AG10803 (cell line): ENCODE measurements at regions not wholly inside any gene's neighbourhood (a gene's known extent, or its start where the extent isn't known, plus 50 kb on each side); places are given as distances from the start of the nearest gene placed in this dataset.

Source experiments
- DNase-seq: peaks from one replicate; pipeline ENCODE4 v3.0.0; 2010; ENCODE audit warnings: low read depth
- H3K4me3 ChIP-seq: 2 replicates; pipeline ENCODE4 v1.5.1; 2011; ENCODE audit warnings: mild to moderate bottlenecking, low read length, control low read depth
- TF ChIP-seq, protein P1 (sequence below): conservative IDR thresholded peaks from 2 replicates; pipeline ENCODE4 v1.5.1; 2011; ENCODE audit warnings: mild to moderate bottlenecking, low read length, control low read depth, inconsistent platforms

DNA sequence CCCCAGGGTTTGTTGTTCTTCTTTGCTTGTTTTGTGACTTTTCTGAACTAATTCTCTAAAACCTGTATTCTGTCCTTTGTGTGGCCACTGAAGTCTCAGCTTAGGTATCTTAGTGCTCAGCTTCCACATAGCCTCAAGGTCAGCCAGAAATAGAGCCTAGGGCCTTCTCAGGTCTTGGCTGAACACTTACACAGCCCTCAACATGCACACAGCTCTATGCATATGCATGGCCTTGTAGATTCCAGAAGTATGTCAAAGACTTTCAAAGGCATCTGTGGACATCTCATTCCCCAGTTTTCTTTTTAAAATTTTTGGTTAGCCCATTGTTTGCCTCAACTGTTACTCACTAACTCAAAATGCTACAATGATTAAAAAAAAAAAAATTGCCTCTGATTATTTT, 99.9 kb upstream of the GRIA1 start:
- TF ChIP-seq, protein P1, sequence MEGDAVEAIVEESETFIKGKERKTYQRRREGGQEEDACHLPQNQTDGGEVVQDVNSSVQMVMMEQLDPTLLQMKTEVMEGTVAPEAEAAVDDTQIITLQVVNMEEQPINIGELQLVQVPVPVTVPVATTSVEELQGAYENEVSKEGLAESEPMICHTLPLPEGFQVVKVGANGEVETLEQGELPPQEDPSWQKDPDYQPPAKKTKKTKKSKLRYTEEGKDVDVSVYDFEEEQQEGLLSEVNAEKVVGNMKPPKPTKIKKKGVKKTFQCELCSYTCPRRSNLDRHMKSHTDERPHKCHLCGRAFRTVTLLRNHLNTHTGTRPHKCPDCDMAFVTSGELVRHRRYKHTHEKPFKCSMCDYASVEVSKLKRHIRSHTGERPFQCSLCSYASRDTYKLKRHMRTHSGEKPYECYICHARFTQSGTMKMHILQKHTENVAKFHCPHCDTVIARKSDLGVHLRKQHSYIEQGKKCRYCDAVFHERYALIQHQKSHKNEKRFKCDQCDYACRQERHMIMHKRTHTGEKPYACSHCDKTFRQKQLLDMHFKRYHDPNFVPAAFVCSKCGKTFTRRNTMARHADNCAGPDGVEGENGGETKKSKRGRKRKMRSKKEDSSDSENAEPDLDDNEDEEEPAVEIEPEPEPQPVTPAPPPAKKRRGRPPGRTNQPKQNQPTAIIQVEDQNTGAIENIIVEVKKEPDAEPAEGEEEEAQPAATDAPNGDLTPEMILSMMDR, result no peak
- no peak for DNase-seq
- no peak overlapping the region for H3K4me3 ChIP-seq

DNA sequence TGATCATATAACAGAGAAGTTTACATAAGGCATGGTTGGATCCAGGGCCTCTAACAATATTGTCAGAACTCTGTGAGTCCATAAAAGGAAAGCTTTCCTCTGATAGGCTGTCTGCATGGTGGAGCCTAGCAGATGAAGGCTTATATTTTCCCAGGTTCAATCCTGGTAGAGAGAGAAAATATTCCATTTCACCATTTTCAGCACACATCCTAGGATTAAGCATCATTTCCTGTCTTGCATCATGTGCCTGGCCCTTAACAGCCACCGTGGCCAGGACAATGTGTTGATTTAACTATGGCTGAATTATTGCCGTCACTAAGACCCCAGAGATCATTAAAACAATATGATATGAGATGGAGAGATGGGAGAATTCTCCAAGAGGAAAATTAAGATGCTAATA, 90.9 kb upstream of the GRIA1 start:
- H3K4me3 ChIP-seq, result no peak overlapping the region
- DNase-seq, result no peak
- TF ChIP-seq, protein P1, result no peak

DNA sequence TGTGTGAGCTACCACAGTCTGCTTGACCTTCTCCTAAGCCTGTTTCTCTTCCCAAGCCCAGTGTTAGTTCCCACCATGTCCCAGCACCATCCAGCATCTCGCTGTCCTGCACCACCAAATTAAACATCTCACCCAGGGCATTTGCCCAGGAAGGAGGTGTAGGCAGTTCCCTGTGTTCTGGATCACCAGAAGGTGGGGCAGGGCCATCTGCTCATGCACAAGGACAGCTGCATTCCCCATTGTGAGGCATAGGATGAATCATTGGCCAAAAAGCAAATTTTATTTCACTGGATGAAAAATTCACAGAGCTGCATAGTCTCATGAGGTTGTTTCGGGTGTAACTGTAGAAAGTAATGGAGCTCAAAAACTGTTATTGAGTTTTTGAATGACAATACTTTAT, 89.5 kb upstream of the GRIA1 start:
- peak; percentile 57 for DNase-seq
- H3K4me3 ChIP-seq, result no peak overlapping the region
- TF ChIP-seq, protein P1, result no peak

DNA sequence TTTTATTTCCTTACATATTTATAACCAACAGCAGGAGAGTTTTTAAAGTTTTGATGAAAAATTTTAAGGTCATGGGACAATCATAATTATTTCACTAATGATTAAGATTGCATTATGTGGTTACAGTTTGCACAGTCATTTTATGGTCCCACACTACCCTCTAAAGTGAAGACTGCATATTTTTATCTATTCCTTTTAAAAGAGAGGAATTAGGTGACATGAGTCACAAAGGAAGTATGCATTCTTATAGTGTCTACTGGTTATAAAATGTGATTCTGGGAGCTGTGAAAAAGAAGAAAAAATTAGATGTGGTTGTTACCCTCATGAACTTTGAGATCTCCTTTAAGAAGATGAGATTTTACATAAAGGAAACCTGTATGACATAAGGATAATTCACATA, 87.9 kb upstream of the GRIA1 start:
- peak; percentile 80 for DNase-seq
- no peak overlapping the region for H3K4me3 ChIP-seq
- TF ChIP-seq, protein P1, result no peak

DNA sequence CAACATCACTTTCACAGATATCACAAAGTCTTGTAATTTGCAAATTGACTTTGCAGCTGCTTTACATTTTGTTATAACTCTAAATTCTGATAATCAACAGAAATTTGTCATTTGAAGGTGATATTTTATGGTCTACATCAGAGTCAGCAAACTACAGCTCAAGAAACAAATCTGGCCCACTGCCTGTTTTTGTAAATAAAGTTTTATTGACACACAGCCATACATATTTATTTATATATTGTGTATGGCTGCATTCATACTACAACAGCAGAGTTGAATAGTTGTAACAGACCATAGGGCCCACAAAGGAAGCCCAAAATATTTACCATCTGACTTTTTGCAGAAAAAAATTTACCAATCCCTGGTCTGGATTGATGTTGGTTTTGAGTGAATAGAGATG, 87.0 kb upstream of the GRIA1 start:
- no peak for DNase-seq
- no peak overlapping the region for H3K4me3 ChIP-seq
- TF ChIP-seq, protein P1, result no peak

DNA sequence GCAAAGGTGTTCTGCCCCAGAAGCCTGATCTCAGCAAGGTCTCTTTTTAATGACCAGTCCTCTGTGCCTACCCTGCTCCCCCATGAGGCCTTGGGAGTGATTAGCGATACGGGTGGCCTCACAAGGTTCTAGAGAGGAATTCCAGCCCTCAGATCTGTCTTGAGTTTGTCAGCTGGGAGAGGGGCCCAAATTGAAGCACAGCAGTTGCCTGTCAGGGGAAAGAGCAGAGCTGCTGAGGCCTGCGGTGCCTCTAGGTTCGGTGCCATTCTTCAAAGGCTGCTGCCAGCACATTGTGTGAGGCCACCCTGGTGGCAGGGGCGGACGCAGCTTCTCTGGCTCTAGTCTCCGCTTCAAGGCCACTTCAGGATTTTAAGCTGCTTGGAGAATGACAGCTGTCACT, 85.7 kb upstream of the GRIA1 start:
- TF ChIP-seq, protein P1, result no peak
- no peak overlapping the region for H3K4me3 ChIP-seq
- DNase-seq, result no peak

DNA sequence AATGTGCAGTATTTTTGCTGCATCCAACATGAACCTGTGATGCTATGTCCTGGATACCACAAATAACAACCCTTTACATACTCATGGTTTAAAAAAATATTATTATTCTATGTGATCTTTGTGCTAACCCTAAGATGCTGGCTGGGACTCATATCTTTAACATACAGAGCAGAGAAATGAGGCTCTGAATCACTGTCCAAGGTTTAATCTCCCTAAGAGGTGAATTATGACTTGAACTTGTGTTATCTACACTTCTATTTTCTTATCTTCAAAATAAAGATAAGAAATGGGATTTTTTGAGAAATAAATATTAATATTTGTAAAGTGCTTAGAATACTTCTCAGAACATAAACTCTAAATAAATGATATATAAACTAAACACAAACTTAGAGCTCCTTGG, 68.8 kb upstream of the GRIA1 start:
- H3K4me3 ChIP-seq, result no peak overlapping the region
- TF ChIP-seq, protein P1, result no peak
- no peak for DNase-seq
